ENCODE measurements at regions not wholly inside any gene's neighbourhood (a gene's known extent, or its start where the extent isn't known, plus 50 kb on each side); places are given as distances from the start of the nearest gene placed in this dataset.

DNA sequence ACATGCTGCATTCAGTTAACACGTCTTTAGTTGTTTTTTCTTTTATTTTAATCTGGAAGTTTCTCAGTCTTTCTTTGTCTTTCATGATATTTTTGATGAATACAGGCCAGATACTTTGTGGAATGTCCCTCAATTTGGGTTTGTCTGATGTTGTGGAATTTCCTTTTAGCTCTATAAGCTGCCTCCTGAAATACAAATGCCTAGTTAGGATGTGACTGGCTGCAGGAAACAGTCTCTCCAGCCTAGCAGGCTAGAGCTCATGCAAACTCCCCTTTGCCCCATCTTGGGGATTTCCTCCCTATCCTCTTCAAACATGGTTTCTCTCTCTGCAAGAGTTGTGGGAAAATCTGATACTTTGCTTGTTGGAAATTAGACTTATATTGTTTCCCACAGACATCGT, 89.3 kb upstream of the JAG1 start:
- ChIA-PET POLR2A (no interaction called here), CTCF (no interaction called here)
- no peak overlapping the region for H3K4me2 ChIP-seq
- TF ChIP-seq, protein P1, sequence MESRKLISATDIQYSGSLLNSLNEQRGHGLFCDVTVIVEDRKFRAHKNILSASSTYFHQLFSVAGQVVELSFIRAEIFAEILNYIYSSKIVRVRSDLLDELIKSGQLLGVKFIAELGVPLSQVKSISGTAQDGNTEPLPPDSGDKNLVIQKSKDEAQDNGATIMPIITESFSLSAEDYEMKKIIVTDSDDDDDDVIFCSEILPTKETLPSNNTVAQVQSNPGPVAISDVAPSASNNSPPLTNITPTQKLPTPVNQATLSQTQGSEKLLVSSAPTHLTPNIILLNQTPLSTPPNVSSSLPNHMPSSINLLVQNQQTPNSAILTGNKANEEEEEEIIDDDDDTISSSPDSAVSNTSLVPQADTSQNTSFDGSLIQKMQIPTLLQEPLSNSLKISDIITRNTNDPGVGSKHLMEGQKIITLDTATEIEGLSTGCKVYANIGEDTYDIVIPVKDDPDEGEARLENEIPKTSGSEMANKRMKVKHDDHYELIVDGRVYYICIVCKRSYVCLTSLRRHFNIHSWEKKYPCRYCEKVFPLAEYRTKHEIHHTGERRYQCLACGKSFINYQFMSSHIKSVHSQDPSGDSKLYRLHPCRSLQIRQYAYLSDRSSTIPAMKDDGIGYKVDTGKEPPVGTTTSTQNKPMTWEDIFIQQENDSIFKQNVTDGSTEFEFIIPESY (IDR thresholded peaks at IDR 0.05; ENCODE audit: borderline replicate concordance, low read depth), result no peak
- TF ChIP-seq JUND (IDR thresholded peaks at IDR 0.05) (no peak), RXRA (IDR thresholded peaks at IDR 0.05; ENCODE audit: borderline replicate concordance, low read depth) (no peak), TCF12 (IDR thresholded peaks at IDR 0.05) (no peak), TAF1 (IDR thresholded peaks at IDR 0.05; ENCODE audit: borderline replicate concordance, low read depth, low read length) (no peak), EZH2phosphoT487 (IDR thresholded peaks at IDR 0.05; ENCODE audit: borderline replicate concordance, low read depth) (no peak)
- TF ChIP-seq, protein P2, sequence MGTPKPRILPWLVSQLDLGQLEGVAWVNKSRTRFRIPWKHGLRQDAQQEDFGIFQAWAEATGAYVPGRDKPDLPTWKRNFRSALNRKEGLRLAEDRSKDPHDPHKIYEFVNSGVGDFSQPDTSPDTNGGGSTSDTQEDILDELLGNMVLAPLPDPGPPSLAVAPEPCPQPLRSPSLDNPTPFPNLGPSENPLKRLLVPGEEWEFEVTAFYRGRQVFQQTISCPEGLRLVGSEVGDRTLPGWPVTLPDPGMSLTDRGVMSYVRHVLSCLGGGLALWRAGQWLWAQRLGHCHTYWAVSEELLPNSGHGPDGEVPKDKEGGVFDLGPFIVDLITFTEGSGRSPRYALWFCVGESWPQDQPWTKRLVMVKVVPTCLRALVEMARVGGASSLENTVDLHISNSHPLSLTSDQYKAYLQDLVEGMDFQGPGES (IDR thresholded peaks at IDR 0.05; ENCODE audit: low read depth, low read length), result no peak
- TF ChIP-seq, protein P3, sequence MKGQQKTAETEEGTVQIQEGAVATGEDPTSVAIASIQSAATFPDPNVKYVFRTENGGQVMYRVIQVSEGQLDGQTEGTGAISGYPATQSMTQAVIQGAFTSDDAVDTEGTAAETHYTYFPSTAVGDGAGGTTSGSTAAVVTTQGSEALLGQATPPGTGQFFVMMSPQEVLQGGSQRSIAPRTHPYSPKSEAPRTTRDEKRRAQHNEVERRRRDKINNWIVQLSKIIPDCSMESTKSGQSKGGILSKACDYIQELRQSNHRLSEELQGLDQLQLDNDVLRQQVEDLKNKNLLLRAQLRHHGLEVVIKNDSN (IDR thresholded peaks at IDR 0.05; ENCODE audit: borderline replicate concordance, low read depth), result no peak
- TF ChIP-seq, protein P4, sequence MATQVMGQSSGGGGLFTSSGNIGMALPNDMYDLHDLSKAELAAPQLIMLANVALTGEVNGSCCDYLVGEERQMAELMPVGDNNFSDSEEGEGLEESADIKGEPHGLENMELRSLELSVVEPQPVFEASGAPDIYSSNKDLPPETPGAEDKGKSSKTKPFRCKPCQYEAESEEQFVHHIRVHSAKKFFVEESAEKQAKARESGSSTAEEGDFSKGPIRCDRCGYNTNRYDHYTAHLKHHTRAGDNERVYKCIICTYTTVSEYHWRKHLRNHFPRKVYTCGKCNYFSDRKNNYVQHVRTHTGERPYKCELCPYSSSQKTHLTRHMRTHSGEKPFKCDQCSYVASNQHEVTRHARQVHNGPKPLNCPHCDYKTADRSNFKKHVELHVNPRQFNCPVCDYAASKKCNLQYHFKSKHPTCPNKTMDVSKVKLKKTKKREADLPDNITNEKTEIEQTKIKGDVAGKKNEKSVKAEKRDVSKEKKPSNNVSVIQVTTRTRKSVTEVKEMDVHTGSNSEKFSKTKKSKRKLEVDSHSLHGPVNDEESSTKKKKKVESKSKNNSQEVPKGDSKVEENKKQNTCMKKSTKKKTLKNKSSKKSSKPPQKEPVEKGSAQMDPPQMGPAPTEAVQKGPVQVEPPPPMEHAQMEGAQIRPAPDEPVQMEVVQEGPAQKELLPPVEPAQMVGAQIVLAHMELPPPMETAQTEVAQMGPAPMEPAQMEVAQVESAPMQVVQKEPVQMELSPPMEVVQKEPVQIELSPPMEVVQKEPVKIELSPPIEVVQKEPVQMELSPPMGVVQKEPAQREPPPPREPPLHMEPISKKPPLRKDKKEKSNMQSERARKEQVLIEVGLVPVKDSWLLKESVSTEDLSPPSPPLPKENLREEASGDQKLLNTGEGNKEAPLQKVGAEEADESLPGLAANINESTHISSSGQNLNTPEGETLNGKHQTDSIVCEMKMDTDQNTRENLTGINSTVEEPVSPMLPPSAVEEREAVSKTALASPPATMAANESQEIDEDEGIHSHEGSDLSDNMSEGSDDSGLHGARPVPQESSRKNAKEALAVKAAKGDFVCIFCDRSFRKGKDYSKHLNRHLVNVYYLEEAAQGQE (IDR thresholded peaks at IDR 0.05; ENCODE audit: low read depth, low read length), result no peak
- TF ChIP-seq, protein P5, sequence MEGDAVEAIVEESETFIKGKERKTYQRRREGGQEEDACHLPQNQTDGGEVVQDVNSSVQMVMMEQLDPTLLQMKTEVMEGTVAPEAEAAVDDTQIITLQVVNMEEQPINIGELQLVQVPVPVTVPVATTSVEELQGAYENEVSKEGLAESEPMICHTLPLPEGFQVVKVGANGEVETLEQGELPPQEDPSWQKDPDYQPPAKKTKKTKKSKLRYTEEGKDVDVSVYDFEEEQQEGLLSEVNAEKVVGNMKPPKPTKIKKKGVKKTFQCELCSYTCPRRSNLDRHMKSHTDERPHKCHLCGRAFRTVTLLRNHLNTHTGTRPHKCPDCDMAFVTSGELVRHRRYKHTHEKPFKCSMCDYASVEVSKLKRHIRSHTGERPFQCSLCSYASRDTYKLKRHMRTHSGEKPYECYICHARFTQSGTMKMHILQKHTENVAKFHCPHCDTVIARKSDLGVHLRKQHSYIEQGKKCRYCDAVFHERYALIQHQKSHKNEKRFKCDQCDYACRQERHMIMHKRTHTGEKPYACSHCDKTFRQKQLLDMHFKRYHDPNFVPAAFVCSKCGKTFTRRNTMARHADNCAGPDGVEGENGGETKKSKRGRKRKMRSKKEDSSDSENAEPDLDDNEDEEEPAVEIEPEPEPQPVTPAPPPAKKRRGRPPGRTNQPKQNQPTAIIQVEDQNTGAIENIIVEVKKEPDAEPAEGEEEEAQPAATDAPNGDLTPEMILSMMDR (IDR thresholded peaks at IDR 0.05), result no peak
- no peak overlapping the region for H3K4me3 ChIP-seq (ENCODE audit: low read depth in 2 of 2, low read length in 1 of 2)
- no peak for DNase-seq
- H3K9ac ChIP-seq, result no peak overlapping the region
- no peaks in the 10 kb centered on the region for H3K36me3 ChIP-seq (replicated peaks in 1 of 2; ENCODE audit: control insufficient read depth in 1 of 2, insufficient read depth in 2 of 2, low read length in 1 of 2)
- H3K9me2 ChIP-seq, result no peaks in the 10 kb centered on the region
- no peaks in the 10 kb centered on the region for H3F3A ChIP-seq (replicated peaks; ENCODE audit: insufficient read depth)
- no peaks in the 10 kb centered on the region for H3K27me3 ChIP-seq (ENCODE audit: insufficient read depth)
- no peak overlapping the region for H3K27ac ChIP-seq (ENCODE audit: low read depth in 2 of 2, low read length in 1 of 2)
- H3K4me1 ChIP-seq (ENCODE audit: control insufficient read depth in 1 of 2, insufficient read depth in 2 of 2, low read depth in 1 of 2, low read length in 1 of 2), result no peaks in the 10 kb centered on the region
- no peaks in the 10 kb centered on the region for H4K20me1 ChIP-seq (ENCODE audit: insufficient read depth)
- H2AFZ ChIP-seq (ENCODE audit: low read depth), result no peak overlapping the region
- H3K79me2 ChIP-seq (ENCODE audit: insufficient read depth), result no peaks in the 10 kb centered on the region
- 57% methylated on average over 2 of the region's 2 CpGs for WGBS (ENCODE audit: low lambda C conversion rate)
- H3K9me3 ChIP-seq, result no peaks in the 10 kb centered on the region
